ENCODE measurements at regions not wholly inside any gene's neighbourhood (a gene's known extent, or its start where the extent isn't known, plus 50 kb on each side); places are given as distances from the start of the nearest gene placed in this dataset.

GRCh38 chr10:120744040-120744439, 107.1 kb upstream of the WDR11 start:
- Histone ChIP-seq H4K20me1 (ENCODE audit: insufficient read depth, low read length) (no peaks in the 10 kb centered on the region), H3K4me2 (replicated peaks; ENCODE audit: extremely low read depth, low read length, poor library complexity, severe bottlenecking) (no peak overlapping the region), H3K9ac (ENCODE audit: insufficient read depth, low read length, poor library complexity, severe bottlenecking) (no peak overlapping the region), H2AFZ (ENCODE audit: insufficient read depth, low read depth, low read length, poor library complexity, severe bottlenecking) (no peak overlapping the region), H3K27ac (ENCODE audit: low read depth in 1 of 2, low read length in 2 of 2) (no peak overlapping the region), H3K4me3 (replicated peaks in 1 of 3; ENCODE audit: low read depth in 2 of 3, low read length in 3 of 3) (no peak overlapping the region), H3K79me2 (ENCODE audit: insufficient read depth, low read length) (no peaks in the 10 kb centered on the region), H3K27me3 (ENCODE audit: control insufficient read depth in 2 of 2, insufficient read depth in 2 of 2, low read length in 2 of 2) (no peaks in the 10 kb centered on the region), H3K4me1 (ENCODE audit: control insufficient read depth in 1 of 2, insufficient read depth in 2 of 2, low read length in 2 of 2) (peaks cover 20 to 24% of the 10 kb centered on the region in 2 donors), H3K36me3 (replicated peaks in 1 of 2; ENCODE audit: control insufficient read depth in 1 of 2, insufficient read depth in 2 of 2, low read length in 2 of 2) (no peaks in the 10 kb centered on the region), H3K9me3 (replicated peaks in 1 of 2; ENCODE audit: control insufficient read depth in 1 of 2, insufficient read depth in 1 of 2, low read length in 2 of 2) (no peaks in the 10 kb centered on the region)
- Mint-ChIP-seq H3K27ac (peak overlapping the region in 1 of 7 donors; percentile 14), H3K27me3 (ENCODE audit: low read depth in 3 of 3) (peaks cover 0 to 2% (median 0%) of the 10 kb centered on the region in 3 donors), H3K4me3 (no peak overlapping the region), H3K36me3 (peaks cover 0 to 3% of the 10 kb centered on the region in 2 donors), H3K9me3 (peaks cover 0 to 3% (median 0%) of the 10 kb centered on the region in 7 donors), H3K4me1 (peaks cover 23% of the 10 kb centered on the region)
- no peak for DNase-seq
- intact Hi-C loops (cut with micrococcal nuclease) = no loop called here
- TF ChIP-seq CTCF (IDR thresholded peaks at IDR 0.05) = no peak
- WGBS (ENCODE audit: insufficient coverage) = 100% methylated on average over 3 of the region's 5 CpGs

GRCh38 chr10:120746001-120746777, 105.0 kb upstream of the WDR11 start:
- H3K4me1 Mint-ChIP-seq = peaks cover 35% of the 10 kb centered on the region
- Histone ChIP-seq H3K4me3 (replicated peaks in 1 of 3; ENCODE audit: low read depth in 2 of 3, low read length in 3 of 3) (peak overlapping the region in 1 of 3 experiments; percentile 42), H3K9me3 (replicated peaks in 1 of 2; ENCODE audit: control insufficient read depth in 1 of 2, insufficient read depth in 1 of 2, low read length in 2 of 2) (no peaks in the 10 kb centered on the region), H3K27me3 (ENCODE audit: control insufficient read depth in 2 of 2, insufficient read depth in 2 of 2, low read length in 2 of 2) (no peaks in the 10 kb centered on the region), H3K27ac (ENCODE audit: low read depth in 1 of 2, low read length in 2 of 2) (peak overlapping the region in 1 of 2 donors; percentile 72), H3K9ac (ENCODE audit: insufficient read depth, low read length, poor library complexity, severe bottlenecking) (no peak overlapping the region), H3K79me2 (ENCODE audit: insufficient read depth, low read length) (no peaks in the 10 kb centered on the region), H2AFZ (ENCODE audit: insufficient read depth, low read depth, low read length, poor library complexity, severe bottlenecking) (no peak overlapping the region), H3K4me1 (ENCODE audit: control insufficient read depth in 1 of 2, insufficient read depth in 2 of 2, low read length in 2 of 2) (peaks cover 30 to 37% of the 10 kb centered on the region in 2 donors), H3K36me3 (replicated peaks in 1 of 2; ENCODE audit: control insufficient read depth in 1 of 2, insufficient read depth in 2 of 2, low read length in 2 of 2) (no peaks in the 10 kb centered on the region), H3K4me2 (replicated peaks; ENCODE audit: extremely low read depth, low read length, poor library complexity, severe bottlenecking) (peak overlapping the region; percentile 52), H4K20me1 (ENCODE audit: insufficient read depth, low read length) (no peaks in the 10 kb centered on the region)
- H3K27ac Mint-ChIP-seq = peak overlapping the region; percentile 59 to 92 (median 82)
- TF ChIP-seq CTCF (IDR thresholded peaks at IDR 0.05) = no peak
- H3K27me3 Mint-ChIP-seq (ENCODE audit: low read depth in 3 of 3) = no peaks in the 10 kb centered on the region
- peaks cover 0 to 5% (median 2%) of the 10 kb centered on the region in 7 donors for H3K9me3 Mint-ChIP-seq
- H3K4me3 Mint-ChIP-seq = peak overlapping the region in 1 of 2 donors; percentile 49
- intact Hi-C loops (cut with micrococcal nuclease) = no loop called here
- 84% methylated on average over 3 of the region's 4 CpGs for WGBS (ENCODE audit: insufficient coverage)
- DNase-seq = peak; percentile 73 to 84 (median 84)
- H3K36me3 Mint-ChIP-seq = peaks cover 0 to 3% of the 10 kb centered on the region in 2 donors

Data from CD14-positive monocyte (primary cell).